GM19239 (cell line): ENCODE measurements at regions not wholly inside any gene's neighbourhood (a gene's known extent, or its start where the extent isn't known, plus 50 kb on each side); places are given as distances from the start of the nearest gene placed in this dataset.
"Not testable (repeated sequence)": the region's sequence is repeated elsewhere in the genome, so short reads cannot be mapped to it uniquely, and the experiment has no call there.

ENCODE experiments used
- DNase-seq: peaks from one replicate; pipeline ENCODE4 v3.0.0; 2011; ENCODE audit warnings: low spot score; ENCODE audit not compliant: insufficient read length
- FAIRE-seq: peaks from 2 replicates; lab custom pipeline; 2011; peaks lifted over from hg19 to GRCh38; lab: Jason Lieb, UNC

- no peak for FAIRE-seq
These were observed 98.5 kb upstream of the S1PR3 start for GRCh38 chr9:88892724-88893123.

GRCh38 chr9:88897081-88897480 is 94.2 kb upstream of the S1PR3 start:
- no peak for DNase-seq
- no peak for FAIRE-seq

More at GRCh38 chr9:88892724-88893123, 98.5 kb upstream of the S1PR3 start:
- DNase-seq = no peak

DNA sequence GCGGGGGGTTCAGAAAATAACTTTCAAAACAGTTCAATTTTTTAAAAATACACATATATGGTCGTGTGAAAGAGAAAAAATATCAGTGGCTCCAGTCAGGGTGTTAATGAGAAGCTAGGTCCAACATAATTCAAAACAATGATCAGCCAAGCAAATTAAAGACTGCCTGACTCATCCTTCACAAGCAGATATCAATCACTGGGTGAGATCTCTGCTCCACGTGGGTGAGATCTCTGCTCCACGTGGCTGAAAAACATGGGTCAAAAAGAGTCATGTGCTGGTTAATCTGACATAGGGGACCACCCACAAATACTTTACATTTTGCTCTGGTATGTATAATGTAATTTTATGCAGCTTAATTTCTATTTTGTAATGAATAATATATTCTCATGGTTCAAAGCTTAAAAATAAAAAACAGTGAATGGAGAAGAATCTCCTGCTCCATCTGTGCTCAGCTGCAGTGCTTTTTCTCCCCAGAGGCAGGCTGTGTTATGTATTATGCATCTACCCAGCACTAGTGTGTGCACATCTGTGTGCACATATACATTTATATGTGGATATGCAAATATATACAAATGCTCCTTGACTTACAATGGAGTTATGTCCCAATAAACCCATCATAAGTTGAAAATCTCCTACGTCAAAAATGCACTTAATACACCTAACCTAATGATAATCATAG is 93.1 kb upstream of the S1PR3 start:
- DNase-seq (no peak), FAIRE-seq (no peak)

DNA sequence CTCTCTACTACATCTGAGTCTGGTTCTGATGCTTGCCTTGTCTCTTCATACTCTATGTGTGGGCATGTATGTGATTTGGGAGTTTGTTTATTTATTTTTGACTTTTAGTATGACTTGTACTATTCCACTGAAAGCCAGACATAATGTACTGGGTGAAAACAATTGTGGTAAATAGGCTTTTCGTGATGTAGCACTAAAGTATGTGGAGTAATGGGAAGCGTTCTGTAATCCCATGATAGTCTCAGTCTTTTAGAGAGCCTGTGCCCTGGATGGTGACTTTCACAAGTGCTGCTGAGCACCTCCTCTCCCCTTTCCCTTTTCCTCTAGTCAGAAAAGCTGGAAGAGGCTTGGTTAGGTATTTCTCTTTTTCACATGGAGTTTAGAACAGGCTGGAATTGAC is 85.8 kb upstream of the S1PR3 start:
- FAIRE-seq = no peak

DNA sequence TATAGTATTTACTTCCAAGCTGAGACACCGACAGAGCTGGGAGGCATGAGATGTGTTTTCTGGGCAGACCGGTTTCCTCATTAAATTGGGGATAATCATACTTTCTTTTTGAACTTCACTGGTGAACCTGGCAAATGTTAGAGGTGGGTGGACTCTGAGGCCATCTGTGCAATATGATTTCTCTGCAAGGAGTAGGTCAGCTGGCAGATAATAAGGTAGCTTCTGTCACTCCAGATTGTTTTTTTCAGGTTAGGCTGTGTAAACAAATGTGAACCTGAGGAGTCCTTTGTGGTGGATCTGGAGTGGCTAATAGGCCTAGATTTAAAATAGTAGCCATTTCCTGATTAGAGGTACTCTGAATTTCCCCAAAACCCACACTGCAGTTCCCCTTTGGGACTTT is 75.4 kb upstream of the S1PR3 start:
- no peak for DNase-seq
- FAIRE-seq = no peak

More for the DNA sequence above, 85.8 kb upstream of the S1PR3 start:
- DNase-seq = no peak

DNA sequence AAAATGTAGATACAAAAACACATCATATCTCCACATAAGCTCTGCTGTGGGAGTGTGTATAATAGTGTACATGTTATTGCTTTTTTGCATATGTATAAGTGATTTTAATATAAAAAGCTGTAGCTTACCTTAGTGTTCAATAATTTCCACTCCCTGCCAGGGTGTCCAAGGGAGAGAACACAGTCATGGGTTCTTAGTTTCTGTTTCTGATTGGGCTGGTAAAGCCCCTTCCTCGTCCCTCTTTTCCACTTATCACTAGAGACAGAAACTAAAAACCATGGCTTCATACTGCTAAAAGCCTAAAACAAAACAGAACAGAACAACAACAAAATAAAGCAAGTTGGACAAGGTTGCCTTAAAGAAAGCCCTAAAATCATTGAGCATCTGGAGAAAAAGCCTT is 74.4 kb upstream of the S1PR3 start:
- no peak for FAIRE-seq
- no peak for DNase-seq

DNA sequence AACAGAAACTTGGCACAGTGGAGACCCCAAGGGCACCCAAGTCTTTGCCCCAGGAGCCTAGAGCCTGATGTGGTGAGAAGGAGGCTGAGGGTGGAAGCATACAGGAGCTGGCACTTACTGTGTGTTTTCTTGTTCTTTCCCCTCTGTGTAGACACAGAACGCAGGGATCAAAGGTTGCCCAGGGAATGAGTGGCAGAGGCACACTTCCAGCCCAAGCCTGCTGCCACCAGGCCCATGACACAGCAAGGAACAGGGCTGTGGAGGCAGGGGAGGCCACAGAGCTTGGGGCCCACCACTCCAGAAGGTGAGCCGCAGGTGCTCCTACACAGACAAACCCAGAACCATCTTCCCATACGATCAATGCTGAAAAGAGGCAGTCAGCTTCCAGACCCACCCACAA is 73.9 kb upstream of the S1PR3 start:
- FAIRE-seq (no peak), DNase-seq (no peak)

- FAIRE-seq, DNase-seq: not testable (repeated sequence)
These were observed 72.7 kb upstream of the S1PR3 start for GRCh38 chr9:88918537-88918936.

DNA sequence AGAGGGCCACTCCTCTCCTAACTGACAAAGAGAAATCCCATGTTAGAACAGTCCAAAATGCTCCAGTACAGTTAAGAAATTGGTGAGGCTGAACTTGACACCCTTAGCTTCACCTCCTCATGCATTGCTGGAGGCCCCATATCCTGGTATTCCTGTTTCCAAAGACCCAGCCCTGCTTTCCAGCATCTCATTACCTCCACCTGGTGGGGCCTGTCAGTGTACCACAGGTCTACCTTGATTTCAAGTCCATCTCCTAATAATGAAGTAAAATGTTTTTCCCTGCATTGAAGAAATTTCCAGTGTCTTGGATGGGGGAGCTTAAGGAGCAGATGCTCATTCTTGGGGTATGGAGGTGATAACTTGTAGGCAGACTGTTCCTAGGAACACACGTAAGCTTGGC is 70.6 kb upstream of the S1PR3 start:
- FAIRE-seq (no peak), DNase-seq (no peak)

DNA sequence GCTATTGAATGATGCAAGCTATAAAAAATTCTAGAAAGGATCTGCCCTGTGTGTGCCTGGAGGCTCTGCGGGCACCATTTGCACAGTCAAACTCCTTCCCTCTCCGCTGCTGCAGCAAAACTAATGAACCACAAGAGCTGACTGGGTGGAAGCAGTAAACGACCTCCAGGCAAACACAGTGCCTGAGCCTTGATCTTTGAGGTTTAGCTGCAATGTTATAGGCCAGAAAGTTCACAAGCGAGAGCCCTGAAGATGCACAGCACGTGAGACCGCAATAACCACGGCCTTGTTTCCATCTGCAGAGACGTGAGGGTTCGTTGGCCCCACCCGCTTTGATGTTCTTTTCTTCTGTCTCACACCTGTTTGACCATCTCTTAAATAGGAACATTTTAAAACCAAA is 69.2 kb upstream of the S1PR3 start:
- peak; percentile 26 for FAIRE-seq
- DNase-seq = no peak

GRCh38 chr9:88923092-88923491 is 68.2 kb upstream of the S1PR3 start:
- DNase-seq (no peak), FAIRE-seq (no peak)

DNA sequence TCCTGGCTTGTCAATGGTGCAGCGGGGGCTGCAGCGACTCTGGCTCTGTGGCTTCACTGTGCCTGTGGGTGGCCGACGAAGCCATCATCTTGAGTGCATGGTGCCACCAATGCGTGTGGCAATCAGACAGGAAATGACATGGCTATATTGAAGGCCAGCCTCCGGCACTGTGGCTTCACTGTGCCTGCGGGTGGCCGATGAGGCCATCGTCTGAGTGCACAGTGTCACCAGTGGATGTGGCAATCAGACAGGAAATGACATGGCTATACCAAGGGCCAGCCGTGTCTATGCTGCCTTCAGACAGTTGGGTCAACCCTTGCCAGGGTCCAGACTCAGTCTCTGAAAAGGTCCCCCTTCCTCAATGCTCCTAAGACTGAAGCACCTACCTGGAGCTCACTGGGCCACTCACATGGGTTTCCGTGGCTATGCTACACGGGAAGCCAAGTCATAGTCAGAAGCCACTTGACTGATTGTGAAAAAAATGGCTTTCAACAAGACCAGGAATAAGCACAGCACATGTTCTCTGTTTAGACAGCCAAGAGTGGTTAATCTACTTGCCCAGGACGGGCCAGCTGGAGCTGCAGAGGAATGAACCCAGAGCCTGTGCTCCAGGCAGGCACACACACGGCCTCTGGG is 67.5 kb upstream of the S1PR3 start:
- no peak for DNase-seq

GRCh38 chr9:88925481-88925880 is 65.8 kb upstream of the S1PR3 start:
- no peak for DNase-seq
- no peak for FAIRE-seq

More for the DNA sequence above, 67.5 kb upstream of the S1PR3 start:
- FAIRE-seq = no peak

DNA sequence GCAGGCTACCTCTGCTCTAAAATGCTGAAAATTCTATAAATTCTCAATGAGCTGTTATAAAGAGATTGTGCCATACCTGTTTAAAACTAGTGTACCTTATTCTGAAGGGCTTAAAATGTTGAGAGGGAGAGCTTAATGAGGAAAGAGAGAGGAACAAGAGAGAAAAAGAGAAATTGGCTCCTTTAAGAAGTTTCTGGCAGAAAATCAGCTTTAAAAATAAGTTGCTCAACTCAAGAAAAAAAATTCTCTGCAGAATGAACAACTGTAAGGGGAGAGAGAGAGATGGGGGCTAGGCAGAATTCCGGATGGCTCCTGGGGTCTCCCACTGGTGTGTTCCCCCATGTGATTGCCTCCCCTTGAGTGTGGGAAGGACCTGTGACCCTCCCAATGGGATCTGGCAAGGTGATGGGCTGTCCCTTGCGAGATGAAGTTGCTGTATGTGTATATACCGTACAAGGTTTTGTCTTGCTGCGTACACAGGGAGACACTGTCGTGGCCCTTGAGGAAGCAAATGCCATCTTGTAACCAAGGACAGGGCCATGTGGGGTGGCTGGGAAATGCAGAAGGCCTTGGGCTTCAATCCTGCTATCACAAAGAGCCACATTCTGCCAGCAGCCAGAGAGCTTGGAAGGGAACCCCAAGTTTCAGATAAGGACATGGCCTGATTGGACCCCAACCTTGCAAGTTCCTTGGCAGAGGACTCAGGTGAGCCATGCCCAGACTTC is 64.3 kb upstream of the S1PR3 start:
- DNase-seq (no peak), FAIRE-seq (no peak)

DNA sequence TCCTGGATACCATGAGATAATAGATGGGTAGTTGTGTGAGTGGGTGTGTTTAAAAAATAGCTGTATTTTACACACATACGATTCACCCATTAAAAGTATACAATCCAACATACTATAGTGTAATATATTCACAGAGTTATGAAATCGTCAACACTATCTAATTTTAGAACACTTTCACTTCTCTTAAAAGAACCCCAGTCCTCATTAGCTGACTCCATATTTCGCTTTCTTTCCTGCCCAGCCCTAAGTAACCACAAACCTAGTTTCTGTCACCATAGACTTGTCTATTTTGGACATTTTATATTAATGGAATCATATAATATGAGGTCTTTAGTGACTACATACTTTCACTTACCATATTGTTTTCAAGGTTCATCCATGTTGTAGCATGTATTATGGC is 63.8 kb upstream of the S1PR3 start:
- DNase-seq (no peak), FAIRE-seq (no peak)

DNA sequence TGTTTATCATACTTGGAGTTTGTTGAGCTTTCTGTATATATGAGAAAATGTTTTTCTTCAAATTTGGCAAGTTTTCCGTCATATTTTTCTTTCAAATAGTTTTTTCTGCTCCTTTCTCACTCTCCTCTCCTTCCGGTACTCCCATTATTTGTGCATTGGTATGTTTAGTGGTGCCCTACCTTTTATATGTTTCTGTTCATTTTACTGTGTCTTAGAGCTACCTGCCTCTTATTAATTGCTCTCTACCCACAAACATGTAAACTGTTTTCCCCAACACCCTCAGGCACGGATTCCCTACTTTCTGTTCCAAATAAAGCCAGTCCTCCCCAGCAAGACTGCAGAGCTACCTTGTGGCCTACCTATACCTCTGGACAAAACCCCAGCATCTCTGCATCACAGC is 60.6 kb upstream of the S1PR3 start:
- no peak for DNase-seq
- no peak for FAIRE-seq

DNA sequence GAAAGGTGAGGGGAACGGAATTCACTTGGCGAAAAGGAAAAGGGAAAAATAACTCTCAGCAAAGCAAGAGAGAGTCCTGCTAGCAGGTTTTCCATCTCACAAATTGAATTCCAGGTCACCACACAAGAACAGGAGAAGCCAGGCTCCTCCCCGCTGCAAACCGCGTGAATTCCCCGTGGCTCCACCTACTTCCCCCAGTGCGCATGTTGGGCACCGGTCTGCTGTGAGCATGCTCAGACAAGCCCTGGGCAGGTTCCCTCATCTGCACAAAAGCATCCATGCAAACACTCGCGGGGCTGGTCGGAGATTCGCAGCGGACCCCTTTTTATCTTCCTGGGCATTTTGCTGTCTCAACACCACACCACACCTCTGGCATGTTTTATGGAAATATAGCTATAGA is 58.5 kb upstream of the S1PR3 start:
- FAIRE-seq (no peak), DNase-seq (no peak)

DNA sequence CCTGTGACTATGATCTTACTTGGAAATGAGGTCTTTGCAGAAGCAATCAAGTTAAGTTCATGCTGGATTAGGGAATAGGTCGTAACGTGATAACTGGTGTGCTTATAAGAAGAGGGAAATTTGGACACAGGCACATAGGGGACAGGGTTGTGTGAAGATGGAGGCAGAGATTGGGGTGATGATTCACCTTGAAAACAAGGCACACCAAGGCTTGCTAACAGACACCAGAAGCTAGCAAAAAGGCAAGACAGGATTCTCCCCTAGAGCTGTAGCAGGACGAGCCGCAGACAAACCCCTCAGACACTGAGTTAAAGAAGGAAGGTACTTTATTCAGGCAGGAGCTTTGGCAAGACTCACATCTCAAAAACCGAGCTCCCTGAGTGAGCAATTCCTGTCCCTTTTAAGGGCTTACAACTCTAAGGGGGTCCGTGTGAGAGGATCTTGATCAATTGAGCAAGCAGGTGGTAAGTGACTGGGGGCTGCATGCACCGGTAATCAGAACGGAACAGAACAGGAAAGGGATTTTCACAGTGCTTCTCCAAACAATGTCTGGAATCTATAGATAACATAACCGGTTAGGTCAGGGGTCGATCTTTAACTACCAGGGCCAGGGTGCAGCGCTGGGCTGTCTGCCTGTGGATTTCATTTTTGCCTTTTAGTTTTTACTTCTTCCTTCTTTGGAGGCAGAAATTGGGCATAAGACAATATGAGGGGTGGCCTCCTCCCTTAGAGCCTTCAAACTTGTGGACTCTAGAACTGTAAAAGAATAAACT is 57.5 kb upstream of the S1PR3 start:
- FAIRE-seq = no peak

DNA sequence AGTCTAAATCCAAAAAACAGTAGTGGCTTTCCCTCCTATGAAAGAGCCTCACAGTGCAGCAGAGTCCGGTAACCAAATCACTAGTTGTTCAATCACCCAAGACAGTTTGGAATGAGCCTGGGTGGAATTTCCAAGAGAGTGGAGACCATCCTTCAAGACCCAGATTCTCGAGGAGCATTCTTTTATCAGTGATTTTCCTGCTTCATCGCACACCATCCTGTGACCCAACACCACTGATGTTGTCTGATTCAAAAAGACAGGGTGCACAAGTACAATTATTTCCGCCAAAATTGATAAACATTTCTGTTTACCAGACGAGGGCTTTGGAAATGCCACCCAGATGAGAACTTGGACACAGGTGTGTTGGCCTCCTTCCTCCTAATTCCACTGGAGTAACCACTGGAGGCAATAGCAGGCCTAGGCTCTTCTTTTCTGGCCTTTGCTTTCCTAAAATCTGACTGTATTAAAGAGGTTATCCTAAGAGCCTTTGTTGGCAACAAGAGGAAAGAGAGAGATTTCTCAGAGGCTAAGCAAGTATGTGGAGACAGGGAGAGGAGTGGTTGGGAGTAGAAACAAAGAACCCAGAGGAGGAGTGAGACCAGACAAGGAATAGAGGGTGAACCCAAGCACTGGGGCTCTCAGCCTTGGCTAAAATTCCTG is 56.3 kb upstream of the S1PR3 start:
- DNase-seq = no peak
- no peak for FAIRE-seq

More for the DNA sequence above, 57.5 kb upstream of the S1PR3 start:
- no peak for DNase-seq

GRCh38 chr9:88936132-88936531 is 55.1 kb upstream of the S1PR3 start:
- no peak for FAIRE-seq

More at GRCh38 chr9:88936132-88936531, 55.1 kb upstream of the S1PR3 start:
- no peak for DNase-seq
